GM18498 (cell line): ENCODE measurements at regions not wholly inside any gene's neighbourhood (a gene's known extent, or its start where the extent isn't known, plus 50 kb on each side); places are given as distances from the start of the nearest gene placed in this dataset.
"Not testable (repeated sequence)": the region's sequence is repeated elsewhere in the genome, so short reads cannot be mapped to it uniquely, and the experiment has no call there.

ENCODE experiments used
- ATAC-seq: cut with Tn5 transposase; IDR thresholded peaks from one replicate; pipeline ENCODE4 v1.9.1; 2021; ENCODE audit warnings: mild to moderate bottlenecking, moderate library complexity; ENCODE audit not compliant: unreplicated experiment

- no peak for ATAC-seq
Measured at GRCh38 chr2:172284209-172284608, 143.2 kb upstream of the ITGA6 start.

GRCh38 chr2:172285010-172285621 is 142.3 kb upstream of the ITGA6 start:
- ATAC-seq = no peak

- no peak for ATAC-seq
Measured at GRCh38 chr2:172285760-172286159, 141.6 kb upstream of the ITGA6 start.

GRCh38 chr2:172287190-172287589 is 140.2 kb upstream of the ITGA6 start:
- ATAC-seq = no peak

- ATAC-seq = no peak
Measured at GRCh38 chr2:172287605-172288315, 139.6 kb upstream of the ITGA6 start.

- ATAC-seq = no peak
Measured at GRCh38 chr2:172288603-172289002, 138.8 kb upstream of the ITGA6 start.

- no peak for ATAC-seq
Measured at GRCh38 chr2:172293952-172294351, 133.4 kb upstream of the ITGA6 start.

- ATAC-seq = no peak
Measured at GRCh38 chr2:172294983-172295382, 132.4 kb upstream of the ITGA6 start.

- no peak for ATAC-seq
Measured at GRCh38 chr2:172295677-172296076, 131.7 kb upstream of the ITGA6 start.

- ATAC-seq = no peak
Measured at GRCh38 chr2:172296267-172297046, 130.9 kb upstream of the ITGA6 start.

- ATAC-seq = no peak
Measured at GRCh38 chr2:172297531-172297930, 129.9 kb upstream of the ITGA6 start.

GRCh38 chr2:172297950-172298349 is 129.4 kb upstream of the ITGA6 start:
- no peak for ATAC-seq

- ATAC-seq = no peak
Measured at GRCh38 chr2:172299741-172300140, 127.6 kb upstream of the ITGA6 start.

- no peak for ATAC-seq
Measured at GRCh38 chr2:172300851-172301250, 126.5 kb upstream of the ITGA6 start.

GRCh38 chr2:172305066-172305465 is 122.3 kb upstream of the ITGA6 start:
- ATAC-seq = no peak

- ATAC-seq = no peak
Measured at GRCh38 chr2:172307800-172308199, 119.6 kb upstream of the ITGA6 start.

- ATAC-seq = no peak
Measured at GRCh38 chr2:172308253-172308935, 119.0 kb upstream of the ITGA6 start.

- ATAC-seq = no peak
Measured at GRCh38 chr2:172311921-172312345, 115.5 kb upstream of the ITGA6 start.

- no peak for ATAC-seq
Measured at GRCh38 chr2:172313715-172314341, 113.6 kb upstream of the ITGA6 start.

GRCh38 chr2:172315070-172315469 is 112.3 kb upstream of the ITGA6 start:
- not testable (repeated sequence) for ATAC-seq

GRCh38 chr2:172322049-172322448 is 105.3 kb upstream of the ITGA6 start:
- ATAC-seq = no peak
